Prostate gland (tissue), 2 donors: ENCODE measurements at regions not wholly inside any gene's neighbourhood (a gene's known extent, or its start where the extent isn't known, plus 50 kb on each side); places are given as distances from the start of the nearest gene placed in this dataset.
"Not testable (repeated sequence)": the region's sequence is repeated elsewhere in the genome, so short reads cannot be mapped to it uniquely, and the experiment has no call there.

Experiments used
- CTCF ChIP-seq, 4 experiments: fragments of 200-600 bp in 2 of 4; fragments of 450-650 bp in 2 of 4; sonication (generic) in 2 of 4; IDR thresholded peaks; 1 replicate in 3 of 4; 2 replicates in 1 of 4; pipeline ENCODE4 v1.5.1; 2016 to 2019; ENCODE audit warnings: antibody characterized with exemption in 4 of 4, mild to moderate bottlenecking in 2 of 4, moderate library complexity in 2 of 4
- POLR2AphosphoS5 ChIP-seq: sonication (generic); formaldehyde crosslinking; IDR thresholded peaks from one replicate; pipeline ENCODE4 v1.6.1; 2017; ENCODE audit warnings: antibody characterized with exemption

GRCh38 chr7:63627590-63628485 lies 370.8 kb upstream of the ZNF722 start:
- TF ChIP-seq CTCF (IDR thresholded peaks at IDR 0.05); POLR2AphosphoS5: not testable (repeated sequence)
